RWPE2 (cell line): ENCODE measurements at regions not wholly inside any gene's neighbourhood (a gene's known extent, or its start where the extent isn't known, plus 50 kb on each side); places are given as distances from the start of the nearest gene placed in this dataset.
"Not testable (repeated sequence)": the region's sequence is repeated elsewhere in the genome, so short reads cannot be mapped to it uniquely, and the experiment has no call there.

ENCODE experiments used
- ATAC-seq: fragments of 200-7000 bp; cut with Tn5 transposase; 3 replicates; pipeline ENCODE4 v1.9.1; 2021; ENCODE audit warnings: low read depth
- DNase-seq: peaks from one replicate; pipeline ENCODE4 v3.0.0-alpha.2; 2020; ENCODE audit warnings: low spot score
- H3K27ac ChIP-seq: fragments of 450-650 bp; 2 replicates; pipeline ENCODE4 v1.5.1; 2017; ENCODE audit warnings: mild to moderate bottlenecking; ENCODE audit not compliant: poor library complexity, severe bottlenecking
- H3K27me3 ChIP-seq: fragments of 250-450 bp; sonication (Bioruptor Pico); 2 replicates; pipeline ENCODE4 v1.5.1; 2021; ENCODE audit warnings: mild to moderate bottlenecking, moderate library complexity; ENCODE audit not compliant: insufficient read depth, poor library complexity, severe bottlenecking
- H3K36me3 ChIP-seq: fragments of 250-450 bp; sonication (Bioruptor Pico); 2 replicates; pipeline ENCODE4 v1.5.1; 2020; ENCODE audit warnings: low read depth, mild to moderate bottlenecking, moderate library complexity
- H3K4me1 ChIP-seq: fragments of 250-450 bp; sonication (Bioruptor Pico); 2 replicates; pipeline ENCODE4 v1.5.1; 2021; ENCODE audit warnings: mild to moderate bottlenecking, moderate library complexity; ENCODE audit not compliant: insufficient read depth, poor library complexity, severe bottlenecking
- H3K4me3 ChIP-seq: fragments of 250-450 bp; sonication (Bioruptor Pico); 2 replicates; pipeline ENCODE4 v1.5.1; 2021; ENCODE audit warnings: mild to moderate bottlenecking, moderate library complexity; ENCODE audit not compliant: severe bottlenecking
- H3K9me3 ChIP-seq: fragments of 250-450 bp; sonication (Bioruptor Pico); 2 replicates; pipeline ENCODE4 v1.5.1; 2021; ENCODE audit warnings: mild to moderate bottlenecking, moderate library complexity; ENCODE audit not compliant: severe bottlenecking
- TF ChIP-seq, protein P1 (sequence below): fragments of 450-650 bp; IDR thresholded peaks from one replicate; pipeline ENCODE4 v1.5.1; 2017; ENCODE audit warnings: mild to moderate bottlenecking, moderate library complexity; ENCODE audit not compliant: poor library complexity, severe bottlenecking

DNA sequence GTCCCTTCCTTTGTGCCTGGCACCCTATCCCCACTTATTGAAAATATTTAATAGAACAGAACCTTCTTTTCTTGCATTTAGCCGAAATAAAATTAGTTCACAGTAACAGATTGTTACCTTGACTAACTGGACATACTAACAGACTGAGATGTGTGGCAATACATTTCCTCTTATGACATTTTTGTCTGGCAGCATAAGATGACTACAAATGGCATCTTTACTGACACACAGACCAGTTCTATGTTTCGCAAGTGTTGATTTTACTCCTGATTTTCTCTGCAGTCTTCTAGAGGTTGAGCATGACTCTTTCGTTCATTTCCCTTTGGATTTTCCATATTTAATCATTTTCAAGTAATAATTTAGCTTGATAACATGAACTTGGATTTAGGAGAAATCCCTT lies 474.6 kb downstream of the CBLN4 start:
- peaks cover 4% of the 10 kb centered on the region for H3K27me3 ChIP-seq
- H3K9me3 ChIP-seq, result no peaks in the 10 kb centered on the region
- H3K4me3 ChIP-seq, result no peak overlapping the region
- no peak overlapping the region for H3K27ac ChIP-seq
- H3K4me1 ChIP-seq, result no peaks in the 10 kb centered on the region
- DNase-seq (no peak), ATAC-seq (peak; percentile 75)
- no peaks in the 10 kb centered on the region for H3K36me3 ChIP-seq
- TF ChIP-seq, protein P1, sequence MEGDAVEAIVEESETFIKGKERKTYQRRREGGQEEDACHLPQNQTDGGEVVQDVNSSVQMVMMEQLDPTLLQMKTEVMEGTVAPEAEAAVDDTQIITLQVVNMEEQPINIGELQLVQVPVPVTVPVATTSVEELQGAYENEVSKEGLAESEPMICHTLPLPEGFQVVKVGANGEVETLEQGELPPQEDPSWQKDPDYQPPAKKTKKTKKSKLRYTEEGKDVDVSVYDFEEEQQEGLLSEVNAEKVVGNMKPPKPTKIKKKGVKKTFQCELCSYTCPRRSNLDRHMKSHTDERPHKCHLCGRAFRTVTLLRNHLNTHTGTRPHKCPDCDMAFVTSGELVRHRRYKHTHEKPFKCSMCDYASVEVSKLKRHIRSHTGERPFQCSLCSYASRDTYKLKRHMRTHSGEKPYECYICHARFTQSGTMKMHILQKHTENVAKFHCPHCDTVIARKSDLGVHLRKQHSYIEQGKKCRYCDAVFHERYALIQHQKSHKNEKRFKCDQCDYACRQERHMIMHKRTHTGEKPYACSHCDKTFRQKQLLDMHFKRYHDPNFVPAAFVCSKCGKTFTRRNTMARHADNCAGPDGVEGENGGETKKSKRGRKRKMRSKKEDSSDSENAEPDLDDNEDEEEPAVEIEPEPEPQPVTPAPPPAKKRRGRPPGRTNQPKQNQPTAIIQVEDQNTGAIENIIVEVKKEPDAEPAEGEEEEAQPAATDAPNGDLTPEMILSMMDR, result no peak

DNA sequence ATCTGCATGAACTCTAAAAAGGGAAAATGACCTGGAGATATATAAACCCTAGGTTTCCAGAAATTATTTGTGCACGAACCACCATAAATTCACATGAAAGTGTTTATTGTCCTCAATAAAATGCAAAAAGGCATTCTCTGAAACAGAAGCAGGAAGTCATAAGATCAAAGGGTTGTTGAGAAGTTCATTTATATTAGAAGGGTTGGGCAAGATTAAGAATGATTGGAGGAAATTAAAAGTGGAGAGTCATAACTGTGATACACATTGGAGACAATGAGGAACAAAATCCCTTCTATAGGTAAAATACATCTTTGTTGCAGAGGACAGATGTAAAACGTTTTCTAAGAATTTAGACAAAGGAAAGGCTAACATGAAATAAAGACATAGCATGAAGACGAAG lies 476.8 kb downstream of the CBLN4 start:
- no peaks in the 10 kb centered on the region for H3K9me3 ChIP-seq
- H3K27ac ChIP-seq, result no peak overlapping the region
- no peaks in the 10 kb centered on the region for H3K4me1 ChIP-seq
- TF ChIP-seq, protein P1, result no peak
- H3K27me3 ChIP-seq, result peaks cover 4% of the 10 kb centered on the region
- ATAC-seq, result no peak
- no peak for DNase-seq
- H3K36me3 ChIP-seq, result no peaks in the 10 kb centered on the region
- no peak overlapping the region for H3K4me3 ChIP-seq

DNA sequence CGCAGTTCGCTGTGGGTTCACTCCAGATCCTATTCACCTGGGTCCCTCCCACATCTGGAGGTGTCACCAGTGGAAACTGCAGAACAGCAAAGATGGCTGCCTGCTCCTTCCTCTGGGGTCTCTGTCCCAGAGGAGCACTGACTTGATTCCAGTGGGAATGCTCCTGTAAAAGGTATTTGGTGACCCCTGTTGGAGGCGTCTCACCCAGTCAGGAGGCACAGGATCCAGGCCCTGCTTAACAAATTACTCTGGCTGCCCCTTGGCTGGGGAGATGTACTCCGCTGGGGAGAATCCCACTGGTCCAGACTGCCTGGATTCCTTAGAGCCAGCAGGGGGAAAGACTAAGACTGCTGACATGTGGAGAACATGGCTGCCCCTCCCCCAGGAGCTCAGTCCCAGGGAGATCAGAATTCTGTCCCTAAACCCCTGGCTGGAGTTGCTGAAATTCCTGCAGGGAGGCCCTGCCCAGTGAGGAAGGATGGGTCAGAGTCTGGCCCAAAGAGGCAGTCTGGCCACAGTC lies 483.0 kb downstream of the CBLN4 start:
- no peaks in the 10 kb centered on the region for H3K9me3 ChIP-seq
- no peak for ATAC-seq
- no peak overlapping the region for H3K27ac ChIP-seq
- TF ChIP-seq, protein P1, result no peak
- H3K4me3 ChIP-seq, result no peak overlapping the region
- no peaks in the 10 kb centered on the region for H3K36me3 ChIP-seq
- no peaks in the 10 kb centered on the region for H3K27me3 ChIP-seq
- no peak for DNase-seq
- H3K4me1 ChIP-seq, result no peaks in the 10 kb centered on the region

DNA sequence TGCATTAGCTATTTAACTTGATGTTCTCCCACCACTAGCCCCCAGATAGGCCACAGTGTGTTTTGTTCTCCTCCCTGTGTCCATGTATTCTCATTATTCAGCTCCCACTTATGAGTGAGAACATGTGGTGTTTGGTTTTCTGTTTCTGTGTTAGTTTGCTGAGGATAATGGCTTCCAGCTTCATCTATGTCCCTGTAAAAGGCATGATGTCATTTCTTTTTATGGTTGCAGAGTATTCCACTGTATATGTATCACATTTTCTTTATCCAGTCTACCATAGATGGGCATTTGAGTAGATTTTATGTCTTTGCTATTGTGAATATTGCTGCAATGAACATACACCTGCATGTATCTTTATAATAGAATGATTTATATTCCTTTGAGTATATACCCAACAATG lies 487.7 kb downstream of the CBLN4 start:
- H3K4me1 ChIP-seq, result peaks cover 28% of the 10 kb centered on the region
- H3K27me3 ChIP-seq, DNase-seq, H3K27ac ChIP-seq, H3K4me3 ChIP-seq, H3K36me3 ChIP-seq, ATAC-seq, H3K9me3 ChIP-seq: not testable (repeated sequence)

- H3K9me3 ChIP-seq, result no peaks in the 10 kb centered on the region
- no peaks in the 10 kb centered on the region for H3K36me3 ChIP-seq
- H3K4me3 ChIP-seq, result no peak overlapping the region
- DNase-seq, result no peak
- H3K27me3 ChIP-seq, result no peaks in the 10 kb centered on the region
- ATAC-seq, result peak; percentile 76
- peak overlapping the region; percentile 66 for H3K27ac ChIP-seq
- TF ChIP-seq, protein P1, result no peak
- H3K4me1 ChIP-seq, result peaks cover 28% of the 10 kb centered on the region
Observed at GRCh38 chr20:55515832-55516231, 489.5 kb downstream of the CBLN4 start.
